ENCODE measurements at regions not wholly inside any gene's neighbourhood (a gene's known extent, or its start where the extent isn't known, plus 50 kb on each side); places are given as distances from the start of the nearest gene placed in this dataset.

DNA sequence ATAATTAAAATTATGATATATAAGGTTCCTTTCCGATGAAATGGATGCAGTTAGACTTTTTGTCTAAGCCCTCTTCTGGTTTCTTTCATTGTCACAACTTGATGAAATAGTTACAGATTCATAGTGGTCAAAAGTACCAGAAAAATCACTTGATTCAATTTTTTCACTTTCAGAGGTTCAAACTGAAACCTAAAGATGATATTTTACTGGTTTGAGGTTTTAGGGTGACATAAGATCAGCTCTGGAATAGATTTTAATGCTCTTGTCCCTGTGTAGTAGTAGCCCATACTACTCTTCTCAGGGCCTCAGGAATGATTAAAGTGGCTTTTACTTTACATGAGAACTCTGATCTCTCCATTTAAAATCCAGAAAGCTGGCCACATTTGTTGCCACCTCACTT is 479.1 kb upstream of the ZNF717 start:
- TF ChIP-seq, protein P1, sequence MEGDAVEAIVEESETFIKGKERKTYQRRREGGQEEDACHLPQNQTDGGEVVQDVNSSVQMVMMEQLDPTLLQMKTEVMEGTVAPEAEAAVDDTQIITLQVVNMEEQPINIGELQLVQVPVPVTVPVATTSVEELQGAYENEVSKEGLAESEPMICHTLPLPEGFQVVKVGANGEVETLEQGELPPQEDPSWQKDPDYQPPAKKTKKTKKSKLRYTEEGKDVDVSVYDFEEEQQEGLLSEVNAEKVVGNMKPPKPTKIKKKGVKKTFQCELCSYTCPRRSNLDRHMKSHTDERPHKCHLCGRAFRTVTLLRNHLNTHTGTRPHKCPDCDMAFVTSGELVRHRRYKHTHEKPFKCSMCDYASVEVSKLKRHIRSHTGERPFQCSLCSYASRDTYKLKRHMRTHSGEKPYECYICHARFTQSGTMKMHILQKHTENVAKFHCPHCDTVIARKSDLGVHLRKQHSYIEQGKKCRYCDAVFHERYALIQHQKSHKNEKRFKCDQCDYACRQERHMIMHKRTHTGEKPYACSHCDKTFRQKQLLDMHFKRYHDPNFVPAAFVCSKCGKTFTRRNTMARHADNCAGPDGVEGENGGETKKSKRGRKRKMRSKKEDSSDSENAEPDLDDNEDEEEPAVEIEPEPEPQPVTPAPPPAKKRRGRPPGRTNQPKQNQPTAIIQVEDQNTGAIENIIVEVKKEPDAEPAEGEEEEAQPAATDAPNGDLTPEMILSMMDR (IDR thresholded peaks at IDR 0.05), result no peak
- TF ChIP-seq POLR2AphosphoS5 (IDR thresholded peaks at IDR 0.05), result no peak
- no peak for TF ChIP-seq POLR2A (IDR thresholded peaks at IDR 0.05)
- no peak for TF ChIP-seq EP300 (IDR thresholded peaks at IDR 0.05; ENCODE audit: low read depth)

All from transverse colon (tissue), 4 donors.